ENCODE measurements at regions not wholly inside any gene's neighbourhood (a gene's known extent, or its start where the extent isn't known, plus 50 kb on each side); places are given as distances from the start of the nearest gene placed in this dataset.

DNA sequence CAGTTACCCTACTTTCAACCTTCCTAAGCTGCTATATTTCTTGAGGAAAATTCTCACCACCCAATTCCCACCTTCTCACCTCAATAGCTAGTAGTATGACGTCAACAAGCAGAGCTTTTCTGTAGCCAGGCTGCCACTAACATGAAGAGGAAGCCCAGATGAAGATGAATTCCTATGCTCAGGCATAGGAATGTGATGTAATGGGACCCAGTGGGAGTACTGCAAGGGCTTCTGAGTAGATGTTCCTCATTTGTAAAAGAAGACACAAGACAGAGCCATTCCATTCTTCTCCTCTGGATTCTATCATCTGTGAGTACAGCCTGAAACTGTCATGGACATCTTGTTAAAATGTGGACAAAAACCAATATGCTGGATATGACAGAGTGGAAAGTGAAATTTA lies 81.6 kb upstream of the KLF3 start:
- Histone ChIP-seq H3K4me1 (peaks cover 0 to 16% (median 0%) of the 10 kb centered on the region in 4 donors), H3K27me3 (no peaks in the 10 kb centered on the region), H3K9me3 (no peaks in the 10 kb centered on the region), H3K36me3 (no peaks in the 10 kb centered on the region), H3K4me3 (no peak overlapping the region), H3K27ac (no peak overlapping the region)
- TF ChIP-seq POLR2A (IDR thresholded peaks at IDR 0.05) = no peak
- TF ChIP-seq, protein P1, sequence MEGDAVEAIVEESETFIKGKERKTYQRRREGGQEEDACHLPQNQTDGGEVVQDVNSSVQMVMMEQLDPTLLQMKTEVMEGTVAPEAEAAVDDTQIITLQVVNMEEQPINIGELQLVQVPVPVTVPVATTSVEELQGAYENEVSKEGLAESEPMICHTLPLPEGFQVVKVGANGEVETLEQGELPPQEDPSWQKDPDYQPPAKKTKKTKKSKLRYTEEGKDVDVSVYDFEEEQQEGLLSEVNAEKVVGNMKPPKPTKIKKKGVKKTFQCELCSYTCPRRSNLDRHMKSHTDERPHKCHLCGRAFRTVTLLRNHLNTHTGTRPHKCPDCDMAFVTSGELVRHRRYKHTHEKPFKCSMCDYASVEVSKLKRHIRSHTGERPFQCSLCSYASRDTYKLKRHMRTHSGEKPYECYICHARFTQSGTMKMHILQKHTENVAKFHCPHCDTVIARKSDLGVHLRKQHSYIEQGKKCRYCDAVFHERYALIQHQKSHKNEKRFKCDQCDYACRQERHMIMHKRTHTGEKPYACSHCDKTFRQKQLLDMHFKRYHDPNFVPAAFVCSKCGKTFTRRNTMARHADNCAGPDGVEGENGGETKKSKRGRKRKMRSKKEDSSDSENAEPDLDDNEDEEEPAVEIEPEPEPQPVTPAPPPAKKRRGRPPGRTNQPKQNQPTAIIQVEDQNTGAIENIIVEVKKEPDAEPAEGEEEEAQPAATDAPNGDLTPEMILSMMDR (IDR thresholded peaks at IDR 0.05) = no peak
- DNase-seq = no peak

DNA sequence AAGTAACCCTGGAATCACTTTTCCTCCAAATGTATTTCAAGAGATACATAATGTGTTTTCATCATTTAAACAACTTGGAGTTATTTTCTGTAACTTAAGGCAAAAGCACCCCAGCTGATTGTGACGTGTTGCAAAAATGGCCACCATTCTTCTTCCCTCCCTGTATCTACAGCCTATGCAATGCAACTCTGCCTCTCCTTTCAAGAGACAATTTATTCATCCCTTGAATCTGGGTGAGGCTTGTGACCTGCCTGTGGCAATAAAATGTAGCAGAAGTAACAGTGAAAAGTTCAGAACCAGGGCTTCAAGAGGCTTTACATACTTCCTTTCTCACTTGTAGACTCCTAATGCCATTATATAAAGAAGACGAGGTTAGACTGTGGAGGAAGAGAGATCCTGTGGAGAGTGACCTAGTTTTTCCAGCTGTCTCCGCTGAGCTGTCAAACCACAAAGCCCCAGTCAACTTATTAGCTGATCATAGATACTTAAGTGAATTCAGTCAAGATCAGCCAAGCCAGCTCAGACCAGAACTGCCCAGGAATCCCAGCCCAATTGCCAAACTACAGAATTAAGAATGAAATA lies 81.0 kb upstream of the KLF3 start:
- H3K4me1 ChIP-seq = peaks cover 0 to 16% (median 0%) of the 10 kb centered on the region in 4 donors
- H3K4me3 ChIP-seq = no peak overlapping the region
- no peaks in the 10 kb centered on the region for H3K9me3 ChIP-seq
- no peaks in the 10 kb centered on the region for H3K36me3 ChIP-seq
- no peak overlapping the region for H3K27ac ChIP-seq
- H3K27me3 ChIP-seq = no peaks in the 10 kb centered on the region
- DNase-seq = no peak
- TF ChIP-seq, protein P1 (IDR thresholded peaks at IDR 0.05) = no peak
- TF ChIP-seq POLR2A (IDR thresholded peaks at IDR 0.05) = no peak

DNA sequence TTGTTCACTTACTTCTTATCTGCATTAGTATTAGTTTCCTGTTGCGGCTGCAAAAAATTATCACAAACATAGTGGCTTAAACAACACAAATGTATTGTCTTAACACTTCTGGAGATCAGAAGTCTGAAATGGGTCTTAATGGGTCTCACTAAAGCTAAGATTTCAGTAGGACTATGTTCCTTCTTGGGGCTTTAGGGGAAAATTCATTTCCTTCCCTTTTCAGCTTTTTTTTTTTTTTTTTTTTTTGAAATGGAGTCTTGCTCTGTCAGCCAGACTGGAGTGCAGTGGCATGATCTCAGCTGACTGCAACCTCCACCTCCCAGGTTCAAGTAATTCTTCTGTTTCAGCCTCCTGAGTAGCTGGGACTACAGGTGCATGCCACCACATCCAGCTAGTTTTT lies 78.1 kb upstream of the KLF3 start:
- H3K27me3 ChIP-seq = no peaks in the 10 kb centered on the region
- H3K36me3 ChIP-seq = no peaks in the 10 kb centered on the region
- H3K4me3 ChIP-seq = no peak overlapping the region
- H3K9me3 ChIP-seq = no peaks in the 10 kb centered on the region
- H3K27ac ChIP-seq = no peak overlapping the region
- no peak for TF ChIP-seq POLR2A (IDR thresholded peaks at IDR 0.05)
- TF ChIP-seq, protein P1 (IDR thresholded peaks at IDR 0.05) = no peak
- H3K4me1 ChIP-seq = peaks cover 0 to 14% (median 0%) of the 10 kb centered on the region in 4 donors
- DNase-seq = no peak

- no peak for DNase-seq
- Histone ChIP-seq H3K36me3 (no peaks in the 10 kb centered on the region), H3K9me3 (no peaks in the 10 kb centered on the region), H3K27ac (no peak overlapping the region), H3K4me3 (no peak overlapping the region), H3K4me1 (peaks cover 0 to 4% (median 0%) of the 10 kb centered on the region in 4 donors), H3K27me3 (no peaks in the 10 kb centered on the region)
- TF ChIP-seq, protein P1 (IDR thresholded peaks at IDR 0.05) = no peak
- TF ChIP-seq POLR2A (IDR thresholded peaks at IDR 0.05) = no peak
These were observed 76.9 kb upstream of the KLF3 start for GRCh38 chr4:38587106-38587505.

GRCh38 chr4:38590046-38590445 lies 74.0 kb upstream of the KLF3 start:
- H3K4me3 ChIP-seq = no peak overlapping the region
- DNase-seq = no peak
- TF ChIP-seq, protein P1 (IDR thresholded peaks at IDR 0.05) = no peak
- no peak for TF ChIP-seq POLR2A (IDR thresholded peaks at IDR 0.05)
- H3K27ac ChIP-seq = no peak overlapping the region
- H3K9me3 ChIP-seq = no peaks in the 10 kb centered on the region
- H3K36me3 ChIP-seq = no peaks in the 10 kb centered on the region
- no peaks in the 10 kb centered on the region for H3K27me3 ChIP-seq
- H3K4me1 ChIP-seq = no peaks in the 10 kb centered on the region

Data from Peyer's patch (tissue), 4 donors.